GM23248 (cell line): ENCODE measurements at regions not wholly inside any gene's neighbourhood (a gene's known extent, or its start where the extent isn't known, plus 50 kb on each side); places are given as distances from the start of the nearest gene placed in this dataset.

Experiments used
- DNase-seq: peaks from one replicate; pipeline ENCODE4 v3.0.0-alpha.2; 2015
- H2AFZ ChIP-seq: fragments of 200-600 bp; sonication (generic); 2 replicates; pipeline ENCODE4 v1.6.1; 2016; ENCODE audit warnings: antibody characterized with exemption
- H3F3A ChIP-seq: fragments of 200-600 bp; sonication (generic); 2 replicates; pipeline ENCODE4 v1.6.1; 2016; ENCODE audit warnings: mild to moderate bottlenecking, antibody characterized with exemption, mixed run types; ENCODE audit not compliant: insufficient read depth
- H3K27ac ChIP-seq: fragments of 200-600 bp; sonication (generic); 2 replicates; pipeline ENCODE4 v1.5.1; 2016; ENCODE audit warnings: mild to moderate bottlenecking
- H3K27me3 ChIP-seq: fragments of 200-600 bp; sonication (generic); replicated peaks from 2 replicates; pipeline ENCODE4 v1.6.1; 2016; ENCODE audit warnings: mild to moderate bottlenecking; ENCODE audit not compliant: insufficient read depth
- H3K36me3 ChIP-seq: fragments of 200-600 bp; sonication (generic); 2 replicates; pipeline ENCODE4 v1.6.1; 2016; ENCODE audit warnings: low read depth, mild to moderate bottlenecking
- H3K4me1 ChIP-seq: fragments of 200-600 bp; sonication (generic); 2 replicates; pipeline ENCODE4 v1.6.1; 2016; ENCODE audit warnings: mild to moderate bottlenecking; ENCODE audit not compliant: insufficient read depth
- H3K4me2 ChIP-seq: fragments of 200-600 bp; sonication (generic); one replicate; pipeline ENCODE4 v1.6.1; 2016; ENCODE audit warnings: mild to moderate bottlenecking; ENCODE audit not compliant: unreplicated experiment
- H3K4me3 ChIP-seq: fragments of 200-600 bp; sonication (generic); 2 replicates; pipeline ENCODE4 v1.5.1; 2016; ENCODE audit warnings: mild to moderate bottlenecking
- H3K79me2 ChIP-seq: fragments of 200-600 bp; sonication (generic); 2 replicates; pipeline ENCODE4 v1.6.1; 2016; ENCODE audit warnings: mild to moderate bottlenecking; ENCODE audit not compliant: insufficient read depth
- H3K9ac ChIP-seq: fragments of 200-600 bp; sonication (generic); 2 replicates; pipeline ENCODE4 v1.6.1; 2016; ENCODE audit warnings: mild to moderate bottlenecking
- H3K9me2 ChIP-seq: fragments of 200-600 bp; sonication (generic); 2 replicates; pipeline ENCODE4 v1.6.1; 2016; ENCODE audit warnings: mixed run types, mild to moderate bottlenecking, moderate library complexity; ENCODE audit not compliant: insufficient read depth
- H3K9me3 ChIP-seq: fragments of 200-600 bp; sonication (generic); one replicate; pipeline ENCODE4 v1.6.1; 2017; ENCODE audit warnings: low read depth
- H4K20me1 ChIP-seq: fragments of 200-600 bp; sonication (generic); 2 replicates; pipeline ENCODE4 v1.6.0; 2016; ENCODE audit not compliant: insufficient read depth
- EZH2 ChIP-seq: fragments of 200-600 bp; sonication (generic); IDR thresholded peaks from 2 replicates; pipeline ENCODE4 v1.6.1; 2018; ENCODE audit warnings: antibody characterized with exemption, mild to moderate bottlenecking; ENCODE audit not compliant: insufficient read depth, poor library complexity, severe bottlenecking
- EZH2phosphoT487 ChIP-seq: fragments of 200-600 bp; sonication (generic); IDR thresholded peaks from 2 replicates; pipeline ENCODE4 v1.6.1; 2018; ENCODE audit warnings: antibody characterized with exemption, moderate library complexity, mild to moderate bottlenecking, low read depth; ENCODE audit not compliant: insufficient read depth
- WGBS, 2 experiments: methylation state at CpG; one replicate each; pipeline ENCODE4 v1.1.6; 2015 to 2017; ENCODE audit warnings: low lambda C conversion rate in 2 of 2, low coverage in 1 of 2; ENCODE audit errors: missing lambda C conversion rate in 2 of 2; 5-methylcytosine and 5-hydroxymethylcytosine counted together
- in situ Hi-C: fragments of 300-500 bp; cut with MboI; formaldehyde crosslinking; loops from 2 replicates; pipeline ENCODE4 v1.15.0; 2020

DNA sequence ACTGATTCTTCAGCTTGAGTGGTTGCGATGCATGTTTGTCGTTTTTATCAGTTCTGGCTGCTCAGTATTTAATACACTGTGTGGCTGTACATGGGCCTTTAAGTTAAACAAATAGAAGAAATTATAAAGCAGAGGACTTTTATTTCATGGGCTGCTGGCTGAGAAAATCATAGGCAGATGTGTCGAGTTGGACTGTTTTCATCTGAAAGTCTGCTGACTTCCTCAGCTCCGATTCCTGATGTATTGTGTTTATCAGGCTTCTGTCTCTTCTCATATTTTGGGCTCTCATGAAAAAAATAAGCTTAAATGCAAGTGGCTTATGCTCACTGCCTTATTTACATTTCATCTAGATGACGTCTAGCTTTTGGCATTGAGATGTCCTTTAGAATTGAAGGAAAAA, 129.5 kb upstream of the GGTLC1 start:
- no peak overlapping the region for H3K4me2 ChIP-seq
- no peak for DNase-seq
- 17 to 21% methylated on average over 5 of the region's 5 CpGs for WGBS, 2 experiments

DNA sequence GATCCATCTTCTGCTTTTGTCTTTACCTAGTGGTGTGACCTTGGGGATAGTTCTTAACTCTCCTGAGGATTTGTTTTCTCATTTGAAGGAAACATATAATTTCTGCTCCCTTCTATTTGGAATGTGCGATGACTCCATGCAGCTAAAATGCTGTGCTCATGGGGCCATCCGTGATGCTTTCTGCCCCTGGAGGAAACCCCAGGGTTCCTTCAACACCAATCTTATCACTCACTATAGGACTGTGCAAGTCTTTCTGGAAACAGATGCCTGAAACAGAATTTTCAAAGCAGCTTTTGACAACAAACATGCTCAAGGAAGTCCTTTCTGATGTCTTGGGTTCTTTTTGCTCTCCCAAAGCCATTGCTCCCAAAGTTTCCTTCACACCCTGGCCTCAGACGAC, 128.8 kb upstream of the GGTLC1 start:
- no peak overlapping the region for H3K9ac ChIP-seq
- H3K27me3 ChIP-seq: peaks cover 13% of the 10 kb centered on the region; the same call in 1 of the 2 replicates
- TF ChIP-seq EZH2phosphoT487 (no peak), EZH2 (no peak)
- H3K9me2 ChIP-seq: no peaks in the 10 kb centered on the region
- no peak overlapping the region for H3K27ac ChIP-seq
- H2AFZ ChIP-seq: no peak overlapping the region
- H3F3A ChIP-seq: no peaks in the 10 kb centered on the region
- no peaks in the 10 kb centered on the region for H3K36me3 ChIP-seq
- H3K9me3 ChIP-seq: no peaks in the 10 kb centered on the region
- H3K4me3 ChIP-seq: no peak overlapping the region
- 43 to 50% methylated on average over 3 of the region's 3 CpGs for WGBS, 2 experiments
- H3K79me2 ChIP-seq: no peaks in the 10 kb centered on the region
- no peaks in the 10 kb centered on the region for H4K20me1 ChIP-seq
- no peak overlapping the region for H3K4me2 ChIP-seq
- in situ Hi-C loops: no loop called here
- no peak for DNase-seq
- no peaks in the 10 kb centered on the region for H3K4me1 ChIP-seq

More for the DNA sequence above, 129.5 kb upstream of the GGTLC1 start:
- no peaks in the 10 kb centered on the region for H3K79me2 ChIP-seq
- no peaks in the 10 kb centered on the region for H3K9me3 ChIP-seq
- no peaks in the 10 kb centered on the region for H4K20me1 ChIP-seq
- H3K9ac ChIP-seq: no peak overlapping the region
- no peaks in the 10 kb centered on the region for H3K9me2 ChIP-seq
- TF ChIP-seq EZH2phosphoT487 (no peak), EZH2 (no peak)
- no peaks in the 10 kb centered on the region for H3K4me1 ChIP-seq
- in situ Hi-C loops: no loop called here
- no peak overlapping the region for H3K4me3 ChIP-seq
- H2AFZ ChIP-seq: no peak overlapping the region
- peaks cover 13% of the 10 kb centered on the region for H3K27me3 ChIP-seq
- H3F3A ChIP-seq: no peaks in the 10 kb centered on the region
- H3K36me3 ChIP-seq: no peaks in the 10 kb centered on the region
- H3K27ac ChIP-seq: no peak overlapping the region

DNA sequence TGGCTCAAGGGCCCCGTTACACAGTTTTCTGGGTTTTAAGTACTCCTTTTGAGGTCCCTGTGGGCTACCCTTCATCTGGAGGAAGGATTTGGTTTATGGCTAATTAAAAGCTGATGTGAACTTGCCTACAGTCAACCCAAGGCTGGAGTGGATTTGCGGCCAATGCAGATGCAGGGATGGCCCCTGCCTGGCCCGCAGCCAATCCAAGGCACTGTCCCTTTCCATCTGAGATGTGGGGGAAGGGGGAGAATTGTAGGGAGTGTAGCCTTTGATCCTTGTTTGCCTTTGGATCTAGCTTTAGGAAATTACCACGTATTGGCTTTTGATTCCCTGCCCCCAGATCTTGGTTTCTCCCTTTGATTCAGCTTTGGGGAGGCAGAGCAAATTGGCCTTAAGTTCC, 128.0 kb upstream of the GGTLC1 start:
- Histone ChIP-seq H3K27ac (no peak overlapping the region), H3K4me2 (no peak overlapping the region), H3K36me3 (no peaks in the 10 kb centered on the region), H3K27me3 (peaks cover 13% of the 10 kb centered on the region; the same call in 1 of the 2 replicates), H4K20me1 (no peaks in the 10 kb centered on the region), H3K79me2 (no peaks in the 10 kb centered on the region), H3K9me2 (no peaks in the 10 kb centered on the region), H3K9me3 (no peaks in the 10 kb centered on the region), H3K4me3 (no peak overlapping the region), H2AFZ (no peak overlapping the region), H3F3A (no peaks in the 10 kb centered on the region), H3K4me1 (no peaks in the 10 kb centered on the region), H3K9ac (no peak overlapping the region)
- in situ Hi-C loops: no loop called here
- TF ChIP-seq EZH2 (no peak), EZH2phosphoT487 (no peak)
- no peak for DNase-seq
- WGBS, 2 experiments: 26 to 32% methylated on average over 4 of the region's 4 CpGs

DNA sequence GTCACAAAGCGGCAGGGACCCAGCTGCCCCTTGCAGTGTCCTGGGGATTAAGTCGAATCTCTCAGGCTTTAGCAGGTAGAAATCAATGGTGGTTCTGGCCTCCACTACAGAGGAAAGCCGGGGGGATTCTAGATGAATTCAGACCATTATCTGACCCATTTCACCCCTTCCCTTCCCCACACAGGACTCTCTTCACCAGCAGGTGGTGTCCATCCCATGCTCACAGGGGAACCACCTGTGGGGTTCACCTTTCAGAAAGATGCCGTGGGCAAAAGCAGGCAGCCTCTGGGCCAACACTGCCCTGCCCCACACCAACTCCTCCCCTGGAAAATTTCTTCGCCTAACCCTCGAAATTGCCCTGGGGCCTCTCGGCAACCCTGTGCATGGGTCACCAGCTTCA, 123.8 kb upstream of the GGTLC1 start:
- Histone ChIP-seq H3K27me3 (0 out of 2 replicates have a peak, but pooled peaks cover under 1% of the 10 kb centered on the region), H4K20me1 (no peaks in the 10 kb centered on the region), H3K36me3 (no peaks in the 10 kb centered on the region), H3K79me2 (no peaks in the 10 kb centered on the region), H3K4me2 (no peak overlapping the region), H3K9me3 (no peaks in the 10 kb centered on the region), H2AFZ (no peak overlapping the region), H3K4me3 (no peak overlapping the region), H3F3A (no peaks in the 10 kb centered on the region), H3K9ac (no peak overlapping the region), H3K9me2 (no peaks in the 10 kb centered on the region), H3K27ac (no peak overlapping the region), H3K4me1 (no peaks in the 10 kb centered on the region)
- in situ Hi-C loops: no loop called here
- DNase-seq: no peak
- WGBS, 2 experiments: 61 to 66% methylated on average over 7 of the region's 7 CpGs
- TF ChIP-seq EZH2: no peak
- TF ChIP-seq EZH2phosphoT487: no peak

DNA sequence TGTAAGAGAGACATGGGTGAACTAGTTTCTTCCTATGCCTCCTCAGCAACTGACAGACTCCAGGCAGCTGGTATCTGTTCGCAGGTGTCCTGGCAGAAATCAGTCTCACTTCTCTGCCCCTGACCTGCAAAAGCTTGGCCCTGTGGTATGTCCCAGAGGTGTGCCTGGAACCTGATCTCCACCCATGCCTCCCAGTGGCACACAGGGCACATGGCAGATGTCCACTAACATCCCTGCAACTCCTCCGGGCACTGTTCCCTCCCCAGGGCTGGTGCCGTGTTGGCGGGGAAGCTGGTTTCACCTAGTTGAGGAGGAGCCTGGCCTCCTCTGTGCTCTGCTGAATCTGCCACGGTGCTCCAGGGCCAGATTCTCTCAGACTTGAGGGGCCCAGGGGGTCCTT, 123.3 kb upstream of the GGTLC1 start:
- Histone ChIP-seq H3K4me2 (no peak overlapping the region), H3K27me3 (no peaks in the 10 kb centered on the region), H3K27ac (no peak overlapping the region), H3K9ac (no peak overlapping the region), H2AFZ (no peak overlapping the region), H3K9me2 (no peaks in the 10 kb centered on the region), H3K36me3 (no peaks in the 10 kb centered on the region), H3K9me3 (no peaks in the 10 kb centered on the region), H3F3A (no peaks in the 10 kb centered on the region), H3K79me2 (no peaks in the 10 kb centered on the region), H3K4me3 (no peak overlapping the region), H4K20me1 (no peaks in the 10 kb centered on the region), H3K4me1 (no peaks in the 10 kb centered on the region)
- in situ Hi-C loops: no loop called here
- 34 to 37% methylated on average over 5 of the region's 5 CpGs for WGBS, 2 experiments
- TF ChIP-seq EZH2 (no peak), EZH2phosphoT487 (no peak)
- DNase-seq: no peak
